Ishikawa (cell line): ENCODE measurements at regions not wholly inside any gene's neighbourhood (a gene's known extent, or its start where the extent isn't known, plus 50 kb on each side); places are given as distances from the start of the nearest gene placed in this dataset.

ENCODE experiments used
- CEBPB ChIP-seq: IDR thresholded peaks from 2 replicates; pipeline ENCODE4 v1.6.1; 2012
- YY1 ChIP-seq: IDR thresholded peaks from 2 replicates; pipeline ENCODE4 v1.6.1; 2012; ENCODE audit warnings: low read depth

DNA sequence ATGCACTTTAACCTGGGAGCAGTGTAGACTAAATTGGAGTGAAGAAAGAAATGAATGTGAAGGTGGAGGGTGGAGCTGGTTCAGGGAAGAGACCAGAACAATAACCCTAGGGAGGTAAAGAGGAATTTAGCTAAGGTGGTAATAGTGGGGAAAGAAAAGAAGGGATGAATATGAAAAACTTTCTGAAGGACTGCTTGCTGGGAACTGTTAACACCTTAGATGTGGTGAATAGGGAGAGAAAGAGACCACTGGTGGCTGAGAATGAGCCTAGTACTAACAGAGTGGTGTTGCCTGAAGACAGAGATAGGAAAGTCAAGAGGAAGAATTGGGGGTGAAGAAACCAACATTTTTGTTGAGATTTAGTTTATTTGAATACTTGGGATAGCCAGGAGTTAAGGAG, 78.4 kb upstream of the HS3ST5 start:
- TF ChIP-seq YY1 (no peak), CEBPB (no peak)
